ENCODE measurements at regions not wholly inside any gene's neighbourhood (a gene's known extent, or its start where the extent isn't known, plus 50 kb on each side); places are given as distances from the start of the nearest gene placed in this dataset.

DNA sequence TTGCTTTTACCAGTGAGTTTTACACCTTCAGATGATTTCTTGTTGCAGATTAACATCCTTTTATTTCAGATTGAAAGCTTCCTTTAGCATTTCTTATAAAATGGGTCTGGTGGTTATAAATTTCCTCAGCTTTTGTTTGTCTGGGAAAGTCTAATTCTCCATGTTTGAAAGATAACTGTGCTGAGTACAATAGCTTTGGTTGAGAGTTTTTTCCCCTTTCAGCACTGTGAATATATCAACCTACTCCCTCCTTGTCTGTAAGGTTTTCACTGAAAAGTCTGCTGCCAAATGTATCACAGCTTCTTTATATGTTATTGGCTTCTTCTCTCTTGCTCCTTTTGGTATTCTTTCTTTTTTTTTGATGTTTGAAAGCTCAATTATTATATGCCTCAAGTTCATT, 53.5 kb upstream of the ACTRT1 start:
- Histone ChIP-seq H3K4me1 (ENCODE audit: insufficient read depth, low read length, severe bottlenecking) (no peaks in the 10 kb centered on the region), H3K9me2 (ENCODE audit: low read depth, low read length) (no peaks in the 10 kb centered on the region), H3F3A (ENCODE audit: insufficient read depth, low read length) (no peaks in the 10 kb centered on the region), H3K9me3 (ENCODE audit: low read length) (no peaks in the 10 kb centered on the region), H3K36me3 (ENCODE audit: insufficient read depth, low read length) (no peaks in the 10 kb centered on the region), H3K27ac (ENCODE audit: low read depth, low read length, poor library complexity, severe bottlenecking) (no peak overlapping the region), H3K4me3 (ENCODE audit: low read depth, low read length, poor library complexity, severe bottlenecking) (no peak overlapping the region), H2AFZ (ENCODE audit: low read length) (no peak overlapping the region), H3K79me2 (ENCODE audit: insufficient read depth, low read length) (no peaks in the 10 kb centered on the region), H3K4me2 (ENCODE audit: low read length) (no peak overlapping the region), H3K9ac (ENCODE audit: low read length) (no peak overlapping the region), H4K20me1 (ENCODE audit: insufficient read depth, low read length) (no peaks in the 10 kb centered on the region), H3K27me3 (ENCODE audit: insufficient read depth, low read length) (no peaks in the 10 kb centered on the region)
- no peak for TF ChIP-seq EZH2 (IDR thresholded peaks at IDR 0.05; ENCODE audit: borderline replicate concordance, low read length)
- TF ChIP-seq, protein P1, sequence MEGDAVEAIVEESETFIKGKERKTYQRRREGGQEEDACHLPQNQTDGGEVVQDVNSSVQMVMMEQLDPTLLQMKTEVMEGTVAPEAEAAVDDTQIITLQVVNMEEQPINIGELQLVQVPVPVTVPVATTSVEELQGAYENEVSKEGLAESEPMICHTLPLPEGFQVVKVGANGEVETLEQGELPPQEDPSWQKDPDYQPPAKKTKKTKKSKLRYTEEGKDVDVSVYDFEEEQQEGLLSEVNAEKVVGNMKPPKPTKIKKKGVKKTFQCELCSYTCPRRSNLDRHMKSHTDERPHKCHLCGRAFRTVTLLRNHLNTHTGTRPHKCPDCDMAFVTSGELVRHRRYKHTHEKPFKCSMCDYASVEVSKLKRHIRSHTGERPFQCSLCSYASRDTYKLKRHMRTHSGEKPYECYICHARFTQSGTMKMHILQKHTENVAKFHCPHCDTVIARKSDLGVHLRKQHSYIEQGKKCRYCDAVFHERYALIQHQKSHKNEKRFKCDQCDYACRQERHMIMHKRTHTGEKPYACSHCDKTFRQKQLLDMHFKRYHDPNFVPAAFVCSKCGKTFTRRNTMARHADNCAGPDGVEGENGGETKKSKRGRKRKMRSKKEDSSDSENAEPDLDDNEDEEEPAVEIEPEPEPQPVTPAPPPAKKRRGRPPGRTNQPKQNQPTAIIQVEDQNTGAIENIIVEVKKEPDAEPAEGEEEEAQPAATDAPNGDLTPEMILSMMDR (IDR thresholded peaks at IDR 0.05; ENCODE audit: low read length), result no peak

Data from OCI-LY1 (cell line).